SK-N-SH (cell line): ENCODE measurements at regions not wholly inside any gene's neighbourhood (a gene's known extent, or its start where the extent isn't known, plus 50 kb on each side); places are given as distances from the start of the nearest gene placed in this dataset.

Experiments
- EZH2phosphoT487 ChIP-seq: fragments of 200-600 bp; sonication (generic); IDR thresholded peaks from 2 replicates; pipeline ENCODE4 v1.6.1; 2017; ENCODE audit warnings: low read depth, mixed run types, mild to moderate bottlenecking, antibody characterized with exemption, moderate library complexity, borderline replicate concordance
- FOSL2 ChIP-seq: IDR thresholded peaks from 2 replicates; pipeline ENCODE4 v1.4.0; 2012; ENCODE audit warnings: low read depth, mild to moderate bottlenecking, moderate library complexity, borderline replicate concordance
- FOXM1 ChIP-seq: IDR thresholded peaks from 2 replicates; pipeline ENCODE4 v1.4.0; 2012; ENCODE audit warnings: low read depth, mild to moderate bottlenecking
- GABPA ChIP-seq: IDR thresholded peaks from 2 replicates; pipeline ENCODE4 v1.4.0; 2012; ENCODE audit warnings: low read depth, mild to moderate bottlenecking
- MAX ChIP-seq: IDR thresholded peaks from 2 replicates; pipeline ENCODE4 v1.4.0; 2012; ENCODE audit warnings: low read depth
- POLR2AphosphoS5 ChIP-seq: IDR thresholded peaks from 2 replicates; pipeline ENCODE4 v1.6.1; 2012; ENCODE audit warnings: low read depth, low read length
- RAD21 ChIP-seq: IDR thresholded peaks from 2 replicates; pipeline ENCODE4 v1.6.1; 2012; ENCODE audit warnings: mild to moderate bottlenecking, low read length
- RCOR1 ChIP-seq: fragments of 150-350 bp; IDR thresholded peaks from 2 replicates; pipeline ENCODE4 v1.6.1; 2017; ENCODE audit warnings: antibody characterized with exemption, low read length
- TF ChIP-seq, protein P1 (sequence below): fragments of 200-600 bp; sonication (generic); IDR thresholded peaks from 2 replicates; pipeline ENCODE4 v1.6.1; 2017; ENCODE audit warnings: antibody characterized with exemption, mild to moderate bottlenecking, moderate library complexity
- TF ChIP-seq, protein P2 (sequence below): IDR thresholded peaks from 2 replicates; pipeline ENCODE4 v1.6.1; 2012; ENCODE audit warnings: mild to moderate bottlenecking, low read depth, low read length, moderate library complexity

GRCh38 chr6:167751579-167752115, 75.1 kb upstream of the AFDN start:
- TF ChIP-seq, protein P1, sequence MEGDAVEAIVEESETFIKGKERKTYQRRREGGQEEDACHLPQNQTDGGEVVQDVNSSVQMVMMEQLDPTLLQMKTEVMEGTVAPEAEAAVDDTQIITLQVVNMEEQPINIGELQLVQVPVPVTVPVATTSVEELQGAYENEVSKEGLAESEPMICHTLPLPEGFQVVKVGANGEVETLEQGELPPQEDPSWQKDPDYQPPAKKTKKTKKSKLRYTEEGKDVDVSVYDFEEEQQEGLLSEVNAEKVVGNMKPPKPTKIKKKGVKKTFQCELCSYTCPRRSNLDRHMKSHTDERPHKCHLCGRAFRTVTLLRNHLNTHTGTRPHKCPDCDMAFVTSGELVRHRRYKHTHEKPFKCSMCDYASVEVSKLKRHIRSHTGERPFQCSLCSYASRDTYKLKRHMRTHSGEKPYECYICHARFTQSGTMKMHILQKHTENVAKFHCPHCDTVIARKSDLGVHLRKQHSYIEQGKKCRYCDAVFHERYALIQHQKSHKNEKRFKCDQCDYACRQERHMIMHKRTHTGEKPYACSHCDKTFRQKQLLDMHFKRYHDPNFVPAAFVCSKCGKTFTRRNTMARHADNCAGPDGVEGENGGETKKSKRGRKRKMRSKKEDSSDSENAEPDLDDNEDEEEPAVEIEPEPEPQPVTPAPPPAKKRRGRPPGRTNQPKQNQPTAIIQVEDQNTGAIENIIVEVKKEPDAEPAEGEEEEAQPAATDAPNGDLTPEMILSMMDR, result no peak
- TF ChIP-seq, protein P2, sequence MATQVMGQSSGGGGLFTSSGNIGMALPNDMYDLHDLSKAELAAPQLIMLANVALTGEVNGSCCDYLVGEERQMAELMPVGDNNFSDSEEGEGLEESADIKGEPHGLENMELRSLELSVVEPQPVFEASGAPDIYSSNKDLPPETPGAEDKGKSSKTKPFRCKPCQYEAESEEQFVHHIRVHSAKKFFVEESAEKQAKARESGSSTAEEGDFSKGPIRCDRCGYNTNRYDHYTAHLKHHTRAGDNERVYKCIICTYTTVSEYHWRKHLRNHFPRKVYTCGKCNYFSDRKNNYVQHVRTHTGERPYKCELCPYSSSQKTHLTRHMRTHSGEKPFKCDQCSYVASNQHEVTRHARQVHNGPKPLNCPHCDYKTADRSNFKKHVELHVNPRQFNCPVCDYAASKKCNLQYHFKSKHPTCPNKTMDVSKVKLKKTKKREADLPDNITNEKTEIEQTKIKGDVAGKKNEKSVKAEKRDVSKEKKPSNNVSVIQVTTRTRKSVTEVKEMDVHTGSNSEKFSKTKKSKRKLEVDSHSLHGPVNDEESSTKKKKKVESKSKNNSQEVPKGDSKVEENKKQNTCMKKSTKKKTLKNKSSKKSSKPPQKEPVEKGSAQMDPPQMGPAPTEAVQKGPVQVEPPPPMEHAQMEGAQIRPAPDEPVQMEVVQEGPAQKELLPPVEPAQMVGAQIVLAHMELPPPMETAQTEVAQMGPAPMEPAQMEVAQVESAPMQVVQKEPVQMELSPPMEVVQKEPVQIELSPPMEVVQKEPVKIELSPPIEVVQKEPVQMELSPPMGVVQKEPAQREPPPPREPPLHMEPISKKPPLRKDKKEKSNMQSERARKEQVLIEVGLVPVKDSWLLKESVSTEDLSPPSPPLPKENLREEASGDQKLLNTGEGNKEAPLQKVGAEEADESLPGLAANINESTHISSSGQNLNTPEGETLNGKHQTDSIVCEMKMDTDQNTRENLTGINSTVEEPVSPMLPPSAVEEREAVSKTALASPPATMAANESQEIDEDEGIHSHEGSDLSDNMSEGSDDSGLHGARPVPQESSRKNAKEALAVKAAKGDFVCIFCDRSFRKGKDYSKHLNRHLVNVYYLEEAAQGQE, result no peak
- TF ChIP-seq RCOR1 (no peak), GABPA (no peak), POLR2AphosphoS5 (no peak), RAD21 (no peak), EZH2phosphoT487 (no peak), MAX (no peak), FOSL2 (no peak), FOXM1 (no peak)
